Activated T-cell treated with anti-CD3 and anti-CD28 coated beads, Interleukin-2, amount 50 U/mL, for 72 hours (primary cell): ENCODE measurements at regions not wholly inside any gene's neighbourhood (a gene's known extent, or its start where the extent isn't known, plus 50 kb on each side); places are given as distances from the start of the nearest gene placed in this dataset.
A peak's percentile ranks its signal among the peaks of the same experiment; 100 is the strongest.
"Not testable (repeated sequence)": the region's sequence is repeated elsewhere in the genome, so short reads cannot be mapped to it uniquely, and the experiment has no call there.

ENCODE experiments used
- ATAC-seq, 2 donors: fragments of 150-1000 bp; cut with Tn5 transposase; replicated peaks in 1 of 2; 2 replicates each; pipeline ENCODE4 v1.10.0; 2021; ENCODE audit warnings: moderate library complexity in 2 of 2, mild to moderate bottlenecking in 1 of 2
- DNase-seq, 2 donors: peaks; one replicate each; pipeline ENCODE4 v3.0.0; 2021 to 2022; ENCODE audit warnings: mixed read lengths in 1 of 2
- H3K27ac Mint-ChIP-seq: one replicate; pipeline ENCODE4 v1.8.0; 2022; ENCODE audit warnings: mild to moderate bottlenecking, moderate library complexity, mixed read lengths
- H3K27me3 Mint-ChIP-seq: one replicate; pipeline ENCODE4 v1.8.0; 2022; ENCODE audit warnings: low read depth, mixed read lengths
- H3K36me3 Mint-ChIP-seq, 2 donors: one replicate each; pipeline ENCODE4 v1.8.0; 2022; ENCODE audit warnings: mixed read lengths in 2 of 2, mild to moderate bottlenecking in 1 of 2; ENCODE audit not compliant: insufficient read depth in 2 of 2
- H3K4me1 Mint-ChIP-seq: one replicate; pipeline ENCODE4 v1.8.0; 2022; ENCODE audit warnings: low read depth, mixed read lengths
- H3K4me3 Mint-ChIP-seq, 2 donors: one replicate each; pipeline ENCODE4 v1.8.0; 2022; ENCODE audit warnings: mild to moderate bottlenecking in 2 of 2, mixed read lengths in 2 of 2, moderate library complexity in 2 of 2
- H3K9me3 Mint-ChIP-seq, 2 donors: one replicate each; pipeline ENCODE4 v1.8.0; 2022; ENCODE audit warnings: mixed read lengths in 2 of 2

- H3K4me1 Mint-ChIP-seq, H3K27ac Mint-ChIP-seq, H3K36me3 Mint-ChIP-seq, H3K4me3 Mint-ChIP-seq, DNase-seq, ATAC-seq, H3K9me3 Mint-ChIP-seq, H3K27me3 Mint-ChIP-seq: not testable (repeated sequence)
Observed at GRCh38 chr12:8282181-8282580, 54.8 kb upstream of the FAM90A1 start.

GRCh38 chr12:8285681-8286080 is 58.3 kb upstream of the FAM90A1 start:
- not testable (repeated sequence) for H3K9me3 Mint-ChIP-seq, DNase-seq, H3K36me3 Mint-ChIP-seq, H3K27me3 Mint-ChIP-seq, ATAC-seq, H3K27ac Mint-ChIP-seq, H3K4me1 Mint-ChIP-seq, H3K4me3 Mint-ChIP-seq

GRCh38 chr12:8291764-8292163 is 64.3 kb upstream of the FAM90A1 start:
- not testable (repeated sequence) for H3K4me3 Mint-ChIP-seq, H3K4me1 Mint-ChIP-seq, H3K27me3 Mint-ChIP-seq, ATAC-seq, DNase-seq, H3K36me3 Mint-ChIP-seq, H3K27ac Mint-ChIP-seq, H3K9me3 Mint-ChIP-seq

- H3K27me3 Mint-ChIP-seq, ATAC-seq, H3K4me3 Mint-ChIP-seq, H3K4me1 Mint-ChIP-seq, DNase-seq, H3K9me3 Mint-ChIP-seq, H3K36me3 Mint-ChIP-seq, H3K27ac Mint-ChIP-seq: not testable (repeated sequence)
Observed at GRCh38 chr12:8294662-8295061, 67.2 kb upstream of the FAM90A1 start.

GRCh38 chr12:8308611-8309010 is 81.2 kb upstream of the FAM90A1 start:
- not testable (repeated sequence) for ATAC-seq, H3K4me3 Mint-ChIP-seq, H3K9me3 Mint-ChIP-seq, H3K4me1 Mint-ChIP-seq, H3K36me3 Mint-ChIP-seq, DNase-seq, H3K27ac Mint-ChIP-seq, H3K27me3 Mint-ChIP-seq

GRCh38 chr12:8315997-8316396 is 88.6 kb upstream of the FAM90A1 start:
- DNase-seq, ATAC-seq, H3K9me3 Mint-ChIP-seq, H3K27me3 Mint-ChIP-seq, H3K4me3 Mint-ChIP-seq, H3K36me3 Mint-ChIP-seq, H3K27ac Mint-ChIP-seq: not testable (repeated sequence)
- H3K4me1 Mint-ChIP-seq: peaks cover 16% of the 10 kb centered on the region

- not testable (repeated sequence) for DNase-seq, H3K9me3 Mint-ChIP-seq, H3K27ac Mint-ChIP-seq, H3K4me3 Mint-ChIP-seq, H3K27me3 Mint-ChIP-seq, H3K36me3 Mint-ChIP-seq, ATAC-seq
- peaks cover 16% of the 10 kb centered on the region for H3K4me1 Mint-ChIP-seq
Observed at GRCh38 chr12:8317675-8318074, 90.3 kb upstream of the FAM90A1 start.

- H3K36me3 Mint-ChIP-seq, ATAC-seq, H3K9me3 Mint-ChIP-seq, H3K27me3 Mint-ChIP-seq: not testable (repeated sequence)
- H3K4me1 Mint-ChIP-seq: peaks cover 16% of the 10 kb centered on the region
- DNase-seq: peak; percentile 41
- H3K4me3 Mint-ChIP-seq: peak overlapping the region; percentile 68 to 89
- H3K27ac Mint-ChIP-seq: peak overlapping the region; percentile 88
Observed at GRCh38 chr12:8320251-8320730, 92.9 kb upstream of the FAM90A1 start.

- ATAC-seq, H3K36me3 Mint-ChIP-seq, H3K27me3 Mint-ChIP-seq, DNase-seq, H3K9me3 Mint-ChIP-seq: not testable (repeated sequence)
- H3K4me3 Mint-ChIP-seq: peak overlapping the region; percentile 68 to 89
- peak overlapping the region; percentile 88 for H3K27ac Mint-ChIP-seq
- peaks cover 16% of the 10 kb centered on the region for H3K4me1 Mint-ChIP-seq
Observed at GRCh38 chr12:8320791-8321370, 93.5 kb upstream of the FAM90A1 start.

- not testable (repeated sequence) for H3K36me3 Mint-ChIP-seq, H3K27me3 Mint-ChIP-seq, H3K9me3 Mint-ChIP-seq, DNase-seq, H3K4me1 Mint-ChIP-seq, ATAC-seq, H3K4me3 Mint-ChIP-seq, H3K27ac Mint-ChIP-seq
Observed at GRCh38 chr12:8325145-8325839, 97.9 kb upstream of the FAM90A1 start.

GRCh38 chr12:8328835-8329234 is 101.4 kb upstream of the FAM90A1 start:
- not testable (repeated sequence) for ATAC-seq, H3K9me3 Mint-ChIP-seq, H3K36me3 Mint-ChIP-seq, H3K4me3 Mint-ChIP-seq, DNase-seq, H3K4me1 Mint-ChIP-seq, H3K27ac Mint-ChIP-seq, H3K27me3 Mint-ChIP-seq

- H3K27ac Mint-ChIP-seq, H3K36me3 Mint-ChIP-seq, H3K4me1 Mint-ChIP-seq, H3K27me3 Mint-ChIP-seq, H3K9me3 Mint-ChIP-seq, H3K4me3 Mint-ChIP-seq, DNase-seq, ATAC-seq: not testable (repeated sequence)
Observed at GRCh38 chr12:8332373-8332772, 105.0 kb upstream of the FAM90A1 start.

GRCh38 chr12:8351073-8351472 is 104.7 kb upstream of the CLEC6A start:
- ATAC-seq, H3K27ac Mint-ChIP-seq, H3K4me1 Mint-ChIP-seq, H3K4me3 Mint-ChIP-seq, DNase-seq, H3K9me3 Mint-ChIP-seq, H3K36me3 Mint-ChIP-seq: not testable (repeated sequence)
- peaks cover 13% of the 10 kb centered on the region for H3K27me3 Mint-ChIP-seq

GRCh38 chr12:8354741-8355140 is 101.0 kb upstream of the CLEC6A start:
- DNase-seq, H3K9me3 Mint-ChIP-seq, H3K27ac Mint-ChIP-seq, H3K36me3 Mint-ChIP-seq, H3K4me1 Mint-ChIP-seq, H3K4me3 Mint-ChIP-seq, ATAC-seq: not testable (repeated sequence)
- peaks cover 20% of the 10 kb centered on the region for H3K27me3 Mint-ChIP-seq
